ENCODE measurements at regions not wholly inside any gene's neighbourhood (a gene's known extent, or its start where the extent isn't known, plus 50 kb on each side); places are given as distances from the start of the nearest gene placed in this dataset.

DNA sequence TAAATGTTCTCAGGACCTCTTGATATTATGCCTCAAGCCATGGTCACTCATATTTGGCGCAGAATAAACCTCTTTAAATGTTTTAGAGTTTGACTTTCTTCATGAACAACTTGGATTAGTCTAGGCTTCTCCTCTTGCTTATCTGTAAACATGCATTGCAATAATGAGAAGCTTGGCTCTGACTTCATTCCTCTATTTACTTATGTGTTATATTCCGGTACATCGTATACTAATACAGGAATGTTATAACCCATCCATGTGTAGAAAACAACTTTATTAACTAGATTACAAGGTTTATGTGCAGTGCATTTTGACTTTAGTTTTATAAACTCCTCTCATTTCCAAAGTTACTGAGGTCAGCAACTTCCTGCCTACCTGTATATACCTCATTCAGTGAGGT, 944.3 kb upstream of the GHITM start:
- TF ChIP-seq, protein P1, sequence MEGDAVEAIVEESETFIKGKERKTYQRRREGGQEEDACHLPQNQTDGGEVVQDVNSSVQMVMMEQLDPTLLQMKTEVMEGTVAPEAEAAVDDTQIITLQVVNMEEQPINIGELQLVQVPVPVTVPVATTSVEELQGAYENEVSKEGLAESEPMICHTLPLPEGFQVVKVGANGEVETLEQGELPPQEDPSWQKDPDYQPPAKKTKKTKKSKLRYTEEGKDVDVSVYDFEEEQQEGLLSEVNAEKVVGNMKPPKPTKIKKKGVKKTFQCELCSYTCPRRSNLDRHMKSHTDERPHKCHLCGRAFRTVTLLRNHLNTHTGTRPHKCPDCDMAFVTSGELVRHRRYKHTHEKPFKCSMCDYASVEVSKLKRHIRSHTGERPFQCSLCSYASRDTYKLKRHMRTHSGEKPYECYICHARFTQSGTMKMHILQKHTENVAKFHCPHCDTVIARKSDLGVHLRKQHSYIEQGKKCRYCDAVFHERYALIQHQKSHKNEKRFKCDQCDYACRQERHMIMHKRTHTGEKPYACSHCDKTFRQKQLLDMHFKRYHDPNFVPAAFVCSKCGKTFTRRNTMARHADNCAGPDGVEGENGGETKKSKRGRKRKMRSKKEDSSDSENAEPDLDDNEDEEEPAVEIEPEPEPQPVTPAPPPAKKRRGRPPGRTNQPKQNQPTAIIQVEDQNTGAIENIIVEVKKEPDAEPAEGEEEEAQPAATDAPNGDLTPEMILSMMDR (IDR thresholded peaks at IDR 0.05; ENCODE audit: low read length) = no peak
- no peak for TF ChIP-seq EZH2 (optimal IDR thresholded peaks at IDR 0.05; ENCODE audit: low read depth, low read length)

Measured in MM.1S (cell line).